Adipocyte (in vitro differentiated cells): ENCODE measurements at regions not wholly inside any gene's neighbourhood (a gene's known extent, or its start where the extent isn't known, plus 50 kb on each side); places are given as distances from the start of the nearest gene placed in this dataset.

Experiments
- DNase-seq: peaks from one replicate; pipeline ENCODE4 v3.0.0-alpha.2; 2015; ENCODE audit warnings: low read depth
- H3K27me3 ChIP-seq: replicated peaks from 2 replicates; pipeline ENCODE4 v1.7.0; 2013; ENCODE audit warnings: mild to moderate bottlenecking, low read length, moderate library complexity; ENCODE audit not compliant: control insufficient read depth, insufficient read depth
- H3K36me3 ChIP-seq: 2 replicates; pipeline ENCODE4 v1.7.0; 2013; ENCODE audit warnings: low read length, mild to moderate bottlenecking, moderate library complexity; ENCODE audit not compliant: control insufficient read depth, insufficient read depth, severe bottlenecking
- H3K4me1 ChIP-seq: 2 replicates; pipeline ENCODE4 v1.7.0; 2013; ENCODE audit warnings: mild to moderate bottlenecking, low read length, moderate library complexity; ENCODE audit not compliant: control insufficient read depth, insufficient read depth
- H3K4me3 ChIP-seq: 2 replicates; pipeline ENCODE4 v1.7.0; 2013; ENCODE audit warnings: mild to moderate bottlenecking, low read length, moderate library complexity
- H3K9ac ChIP-seq: 2 replicates; pipeline ENCODE4 v1.7.0; 2013; ENCODE audit warnings: mild to moderate bottlenecking, low read length, moderate library complexity
- H3K9me3 ChIP-seq: 2 replicates; pipeline ENCODE4 v1.7.0; 2013; ENCODE audit warnings: mild to moderate bottlenecking, low read length, moderate library complexity; ENCODE audit not compliant: control insufficient read depth

DNA sequence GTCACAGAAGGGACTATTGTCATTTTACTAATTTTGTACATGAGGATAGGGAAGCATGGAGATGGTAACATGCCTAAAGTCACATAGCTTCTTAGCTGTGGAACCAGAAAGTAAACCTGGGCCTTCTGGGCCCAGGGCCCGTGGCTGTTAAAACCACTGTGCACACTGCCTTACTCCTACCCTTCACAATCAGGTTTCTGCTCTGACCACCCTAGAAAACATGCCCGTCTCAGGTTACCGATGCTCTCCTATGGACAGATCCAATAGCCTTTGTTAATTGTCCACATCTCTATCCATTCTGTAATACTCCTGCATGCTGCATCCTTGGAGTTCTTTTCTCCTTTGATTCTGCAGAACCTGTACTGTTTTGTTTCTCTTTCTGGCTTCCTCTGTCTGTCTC is 79.0 kb upstream of the TACR1 start:
- Histone ChIP-seq H3K36me3 (no peaks in the 10 kb centered on the region), H3K27me3 (no peaks in the 10 kb centered on the region), H3K4me3 (no peak overlapping the region), H3K9me3 (no peaks in the 10 kb centered on the region), H3K9ac (no peak overlapping the region), H3K4me1 (peaks cover 11% of the 10 kb centered on the region)
- no peak for DNase-seq

DNA sequence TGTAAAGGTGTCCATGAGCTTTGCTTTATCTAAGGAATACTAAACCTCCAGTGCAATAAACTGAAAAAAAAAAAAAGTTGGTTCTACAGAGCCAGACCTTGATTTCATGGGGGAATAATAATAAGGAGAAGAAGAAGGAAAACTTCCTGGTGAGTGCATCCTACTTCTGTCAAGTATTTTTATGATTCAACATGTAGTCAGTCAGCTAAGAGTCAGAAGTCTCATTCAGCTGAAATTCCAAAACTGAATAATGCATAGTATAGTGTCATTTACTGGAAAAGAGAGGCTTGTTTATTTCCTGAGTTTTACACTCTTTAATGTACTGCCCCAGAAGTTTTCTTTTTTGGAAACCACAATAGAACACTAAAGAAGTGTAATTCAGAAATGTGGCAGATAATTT is 77.8 kb upstream of the TACR1 start:
- H3K4me3 ChIP-seq: peak overlapping the region; percentile 61
- peak; percentile 41 for DNase-seq
- peaks cover 11% of the 10 kb centered on the region for H3K4me1 ChIP-seq
- H3K9me3 ChIP-seq: no peaks in the 10 kb centered on the region
- no peaks in the 10 kb centered on the region for H3K36me3 ChIP-seq
- H3K27me3 ChIP-seq: no peaks in the 10 kb centered on the region
- peak overlapping the region; percentile 10 for H3K9ac ChIP-seq

DNA sequence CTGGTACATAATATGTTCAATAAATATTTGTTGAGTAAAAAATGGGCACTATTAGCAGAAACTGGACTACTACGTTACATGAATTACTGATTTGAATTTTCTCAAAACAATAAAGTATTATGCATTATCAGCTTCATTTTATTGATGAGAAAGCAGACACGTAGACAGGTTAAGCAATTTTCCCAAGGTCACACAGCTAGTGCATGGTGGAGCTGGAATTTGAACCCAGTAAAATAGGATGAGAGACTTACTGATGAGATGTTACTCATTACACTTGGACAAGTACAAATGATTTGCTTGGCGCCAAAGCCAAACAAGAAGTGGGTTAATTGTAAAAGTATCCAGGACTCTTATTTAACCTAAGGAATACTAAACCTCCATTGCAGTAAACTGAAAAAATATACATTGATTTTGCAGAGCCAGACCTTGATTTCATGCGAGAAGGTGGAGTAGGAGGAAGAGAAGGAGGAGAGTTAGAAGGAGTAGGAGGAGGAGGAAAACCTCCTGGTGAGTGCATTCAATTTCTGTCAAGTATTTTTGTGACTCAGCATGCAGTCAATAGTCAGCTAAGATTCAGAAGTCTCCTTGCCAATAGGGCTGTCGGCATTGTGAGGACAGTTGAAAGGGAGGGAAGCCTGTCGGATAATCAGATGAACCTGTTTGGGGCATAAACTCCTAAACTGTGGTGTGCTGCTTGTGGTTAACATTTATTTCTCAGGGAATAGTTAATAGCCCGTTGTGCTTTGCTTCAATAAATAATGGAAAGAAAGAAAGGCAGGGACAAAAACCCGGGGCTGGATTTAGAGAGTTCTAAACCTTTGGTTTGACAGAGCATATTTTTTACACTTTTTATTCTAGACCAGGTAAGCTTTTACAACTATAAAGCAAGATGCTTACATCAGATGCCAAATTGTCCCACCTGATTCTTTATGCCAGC is 77.0 kb upstream of the TACR1 start:
- peaks cover 11% of the 10 kb centered on the region for H3K4me1 ChIP-seq
- H3K9ac ChIP-seq: peak overlapping the region; percentile 7
- H3K9me3 ChIP-seq: no peaks in the 10 kb centered on the region
- H3K36me3 ChIP-seq: no peaks in the 10 kb centered on the region
- peak overlapping the region; percentile 61 for H3K4me3 ChIP-seq
- peak; percentile 35 for DNase-seq
- no peaks in the 10 kb centered on the region for H3K27me3 ChIP-seq

DNA sequence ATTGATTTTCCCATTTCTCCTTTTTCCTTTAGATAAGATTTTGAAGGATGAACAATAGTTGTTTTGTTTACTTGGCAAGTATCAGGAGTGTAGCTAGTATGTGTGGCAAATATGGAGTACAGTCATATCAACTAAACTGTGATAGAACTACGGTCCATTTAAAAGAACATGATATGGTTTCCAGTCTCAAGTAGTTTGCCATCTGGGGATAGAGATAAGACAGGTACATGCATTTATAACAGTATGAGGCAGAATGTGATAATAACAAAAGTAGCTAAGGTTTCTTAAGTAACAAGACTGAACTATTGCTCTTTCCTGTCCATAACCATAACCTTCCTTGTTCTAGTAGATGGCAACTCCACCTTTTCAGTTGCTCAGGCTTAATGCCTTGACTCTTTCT is 75.6 kb upstream of the TACR1 start:
- Histone ChIP-seq H3K9me3 (no peaks in the 10 kb centered on the region), H3K4me3 (no peak overlapping the region), H3K9ac (no peak overlapping the region), H3K4me1 (peaks cover 11% of the 10 kb centered on the region), H3K36me3 (no peaks in the 10 kb centered on the region), H3K27me3 (no peaks in the 10 kb centered on the region)
- DNase-seq: no peak

DNA sequence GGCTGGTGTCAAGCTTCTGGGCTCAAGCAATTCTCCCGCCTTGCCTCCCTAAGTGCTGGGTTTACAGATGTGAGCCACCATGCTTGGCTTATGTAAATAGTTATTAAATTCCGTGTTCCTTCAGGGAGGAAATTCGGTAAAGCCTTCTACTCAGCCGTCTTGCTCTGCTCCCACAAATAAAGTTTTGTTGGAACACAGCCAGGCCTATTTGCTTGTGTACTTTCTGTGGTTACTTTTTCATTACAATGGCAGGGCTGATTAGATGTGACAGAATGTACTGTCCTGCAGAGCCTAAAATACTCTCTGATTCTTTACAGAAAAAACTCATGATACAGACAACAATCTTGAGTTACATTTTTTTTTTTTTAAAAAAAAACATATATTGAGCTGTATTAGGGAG is 68.8 kb upstream of the TACR1 start:
- no peaks in the 10 kb centered on the region for H3K27me3 ChIP-seq
- peak; percentile 19 for DNase-seq

DNA sequence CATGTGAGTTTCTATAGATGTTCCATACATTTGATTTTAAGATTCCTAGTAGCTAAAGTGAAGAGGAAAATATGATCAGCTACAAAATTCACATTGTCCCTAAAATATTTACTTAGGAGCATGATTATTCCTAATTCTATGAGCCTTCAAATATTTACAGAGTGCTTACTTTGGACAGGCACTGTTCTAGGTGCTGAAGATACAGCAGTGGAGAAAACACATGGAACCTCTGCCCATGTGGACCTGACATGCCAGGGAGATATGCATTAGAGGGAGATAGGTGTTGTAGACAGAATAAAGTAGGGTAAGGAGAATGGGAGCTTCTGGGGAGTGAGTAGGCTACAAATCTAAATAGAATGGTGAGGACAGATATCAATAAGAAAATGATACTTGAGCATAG is 62.6 kb upstream of the TACR1 start:
- Histone ChIP-seq H3K4me1 (no peaks in the 10 kb centered on the region), H3K27me3 (no peaks in the 10 kb centered on the region), H3K36me3 (no peaks in the 10 kb centered on the region), H3K9me3 (peaks cover 24% of the 10 kb centered on the region), H3K9ac (no peak overlapping the region), H3K4me3 (no peak overlapping the region)
- DNase-seq: no peak

More for the DNA sequence above, 68.8 kb upstream of the TACR1 start:
- H3K9ac ChIP-seq: no peak overlapping the region
- no peaks in the 10 kb centered on the region for H3K36me3 ChIP-seq
- no peaks in the 10 kb centered on the region for H3K9me3 ChIP-seq
- H3K4me3 ChIP-seq: no peak overlapping the region
- H3K4me1 ChIP-seq: no peaks in the 10 kb centered on the region

DNA sequence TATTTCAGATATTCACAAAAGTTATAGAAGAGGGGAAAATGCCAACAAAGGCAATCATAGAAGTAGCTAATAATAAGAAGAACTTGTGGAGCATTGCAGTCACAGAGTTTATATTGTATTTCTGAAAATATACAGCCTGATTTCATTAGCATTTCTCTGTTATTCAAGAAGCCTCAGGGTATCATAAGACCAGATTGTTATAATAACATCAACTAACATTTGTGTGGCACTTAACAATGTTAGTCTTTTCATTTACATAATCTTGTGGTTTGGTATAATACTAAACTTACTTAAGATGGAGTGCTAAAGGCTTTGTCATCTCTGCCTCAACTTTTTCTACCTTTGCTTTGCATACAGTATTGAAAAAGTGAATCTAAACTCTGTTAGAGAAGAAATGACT is 61.6 kb upstream of the TACR1 start:
- Histone ChIP-seq H3K27me3 (no peaks in the 10 kb centered on the region), H3K36me3 (no peaks in the 10 kb centered on the region), H3K9ac (no peak overlapping the region), H3K4me1 (no peaks in the 10 kb centered on the region), H3K9me3 (peaks cover 26% of the 10 kb centered on the region), H3K4me3 (no peak overlapping the region)
- DNase-seq: no peak

DNA sequence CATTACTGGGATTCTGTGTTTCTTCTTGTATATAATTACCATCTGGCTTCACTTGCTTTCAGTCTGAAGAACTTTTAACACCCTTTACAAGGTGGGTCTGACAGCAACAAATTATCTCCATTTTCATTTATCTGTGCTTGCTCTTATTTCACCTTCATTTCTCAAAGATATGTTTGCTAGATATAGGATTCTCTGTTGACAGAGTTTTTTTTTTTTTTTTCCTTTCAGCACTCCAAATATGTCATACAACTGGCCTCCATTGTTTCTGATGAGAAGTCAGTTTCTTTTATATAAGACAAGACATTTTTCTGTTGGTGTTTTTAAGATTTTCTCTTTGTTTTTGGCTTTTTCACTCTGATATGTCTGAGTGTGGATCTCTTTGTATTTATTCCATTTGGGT is 59.3 kb upstream of the TACR1 start:
- Histone ChIP-seq H3K4me1 (peaks cover 3% of the 10 kb centered on the region), H3K4me3 (no peak overlapping the region), H3K36me3 (no peaks in the 10 kb centered on the region), H3K9ac (no peak overlapping the region), H3K27me3 (no peaks in the 10 kb centered on the region), H3K9me3 (peaks cover 26% of the 10 kb centered on the region)
- DNase-seq: no peak

DNA sequence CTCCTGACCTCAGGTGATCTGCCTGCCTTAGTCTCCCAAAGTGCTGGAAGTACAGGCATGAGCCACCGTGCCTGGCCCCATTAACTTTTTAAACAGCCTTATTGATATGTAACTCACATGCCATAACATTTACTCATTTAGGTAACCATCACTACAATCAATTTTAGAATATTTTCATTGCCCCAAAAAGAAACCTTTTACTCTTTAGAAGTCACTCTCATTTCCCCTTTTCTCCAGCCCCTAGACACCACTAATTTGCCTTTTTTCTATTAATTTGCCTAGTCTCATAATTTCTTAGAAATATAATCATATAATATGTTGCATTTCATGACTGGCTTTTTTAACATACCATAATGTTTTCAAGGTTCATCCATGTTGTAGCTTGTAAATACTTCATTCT is 57.2 kb upstream of the TACR1 start:
- no peaks in the 10 kb centered on the region for H3K27me3 ChIP-seq
- no peak for DNase-seq
- H3K9me3 ChIP-seq: peaks cover 26% of the 10 kb centered on the region
- no peak overlapping the region for H3K9ac ChIP-seq
- H3K4me3 ChIP-seq: no peak overlapping the region
- no peaks in the 10 kb centered on the region for H3K36me3 ChIP-seq
- H3K4me1 ChIP-seq: peaks cover 5% of the 10 kb centered on the region

DNA sequence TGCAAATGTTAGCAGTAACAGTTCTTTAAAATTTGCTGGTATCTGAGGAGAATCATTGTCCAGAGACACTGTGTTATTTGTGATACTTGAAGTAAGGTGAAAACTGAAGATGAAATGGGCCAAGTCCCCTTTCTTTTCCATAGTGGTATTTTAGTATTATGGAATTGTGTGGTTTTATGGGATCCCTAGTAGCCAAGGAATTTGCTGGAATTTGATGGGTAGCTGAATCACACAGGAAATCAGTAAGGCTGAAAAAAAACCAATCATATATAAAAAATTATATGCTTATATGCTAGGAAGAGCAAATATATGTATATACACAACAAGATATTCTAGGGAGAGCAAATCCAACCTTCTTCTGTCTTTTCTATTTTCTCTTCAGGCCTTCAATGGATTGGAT is 54.2 kb upstream of the TACR1 start:
- Histone ChIP-seq H3K36me3 (no peaks in the 10 kb centered on the region), H3K4me1 (peaks cover 5% of the 10 kb centered on the region), H3K9me3 (peaks cover 31% of the 10 kb centered on the region), H3K27me3 (no peaks in the 10 kb centered on the region), H3K4me3 (no peak overlapping the region), H3K9ac (no peak overlapping the region)
- DNase-seq: no peak

DNA sequence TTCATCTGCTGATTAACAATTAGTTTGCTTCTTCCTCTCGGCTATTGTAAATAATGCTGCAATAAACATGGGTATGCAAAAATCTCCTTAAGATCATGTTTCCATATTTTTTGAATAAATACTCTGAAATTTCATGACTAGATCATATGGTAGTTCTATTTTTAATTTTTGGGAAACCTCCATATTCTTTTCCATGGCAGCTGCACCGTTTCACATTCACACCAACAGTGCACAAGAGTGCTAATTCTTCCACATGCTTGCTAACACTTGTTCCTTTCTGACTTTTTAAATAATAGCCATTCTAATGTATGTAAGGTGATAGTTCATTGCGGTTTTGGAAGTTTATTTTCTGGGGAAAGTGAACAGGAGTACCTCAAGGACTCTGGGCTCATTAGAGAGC is 52.6 kb upstream of the TACR1 start:
- Histone ChIP-seq H3K36me3 (no peaks in the 10 kb centered on the region), H3K27me3 (no peaks in the 10 kb centered on the region), H3K4me1 (peaks cover 5% of the 10 kb centered on the region), H3K9ac (no peak overlapping the region), H3K9me3 (peaks cover 16% of the 10 kb centered on the region), H3K4me3 (no peak overlapping the region)
- no peak for DNase-seq
